Neural cell (in vitro differentiated cells): ENCODE measurements at regions not wholly inside any gene's neighbourhood (a gene's known extent, or its start where the extent isn't known, plus 50 kb on each side); places are given as distances from the start of the nearest gene placed in this dataset.

Source experiments
- H2AFZ ChIP-seq: fragments of 200-600, 300-800 bp; sonication (generic), shearing (Covaris generic); 2 replicates; pipeline ENCODE4 v1.6.0; 2014; ENCODE audit warnings: low read depth, mild to moderate bottlenecking, antibody characterized with exemption, low read length, moderate library complexity
- H3F3A ChIP-seq: fragments of 200-600 bp; shearing (Covaris generic); 2 replicates; pipeline ENCODE4 v1.6.1; 2016; ENCODE audit warnings: mild to moderate bottlenecking, moderate library complexity, mixed read lengths, antibody characterized with exemption, low read length; ENCODE audit not compliant: insufficient read depth, poor library complexity, severe bottlenecking
- H3K27ac ChIP-seq: fragments of 200-600, 300-800 bp; sonication (generic), shearing (Covaris generic); 2 replicates; pipeline ENCODE4 v1.5.1; 2014; ENCODE audit warnings: mild to moderate bottlenecking, low read length, moderate library complexity
- H3K27me3 ChIP-seq: fragments of 300-800, 200-600 bp; sonication (generic), shearing (Covaris generic); 2 replicates; pipeline ENCODE4 v1.6.0; 2014; ENCODE audit warnings: mild to moderate bottlenecking, low read depth, low read length, moderate library complexity; ENCODE audit not compliant: insufficient read depth
- H3K36me3 ChIP-seq: fragments of 300-800, 200-600 bp; sonication (generic), shearing (Covaris generic); 2 replicates; pipeline ENCODE4 v1.5.1; 2014; ENCODE audit warnings: mild to moderate bottlenecking, antibody characterized with exemption, low read length, moderate library complexity; ENCODE audit not compliant: insufficient read depth
- H3K4me2 ChIP-seq: fragments of 300-800, 200-600 bp; sonication (generic), shearing (Covaris generic); 2 replicates; pipeline ENCODE4 v1.6.0; 2014; ENCODE audit warnings: mild to moderate bottlenecking, low read length
- H3K4me3 ChIP-seq: fragments of 300-800, 200-600 bp; sonication (generic), shearing (Covaris generic); 2 replicates; pipeline ENCODE4 v1.5.1; 2014; ENCODE audit warnings: mild to moderate bottlenecking, low read length, moderate library complexity
- H3K79me2 ChIP-seq: fragments of 200-600 bp; shearing (Covaris generic); replicated peaks from 2 replicates; pipeline ENCODE4 v1.6.0; 2014; ENCODE audit warnings: mild to moderate bottlenecking, low read length, moderate library complexity; ENCODE audit not compliant: insufficient read depth
- H3K9ac ChIP-seq: fragments of 300-800, 200-600 bp; sonication (generic), shearing (Covaris generic); 2 replicates; pipeline ENCODE4 v1.6.1; 2016; ENCODE audit warnings: mild to moderate bottlenecking, low read length, mixed read lengths
- H3K9me2 ChIP-seq: fragments of 200-600 bp; shearing (Covaris generic); 2 replicates; pipeline ENCODE4 v1.6.1; 2016; ENCODE audit warnings: mild to moderate bottlenecking, low read length, mixed read lengths; ENCODE audit not compliant: insufficient read depth
- H3K9me3 ChIP-seq: fragments of 200-600, 300-800 bp; sonication (generic), shearing (Covaris generic); 2 replicates; pipeline ENCODE4 v1.6.1; 2016; ENCODE audit warnings: mild to moderate bottlenecking, mixed run types, low read length, moderate library complexity, mixed read lengths
- H4K20me1 ChIP-seq: fragments of 200-600 bp; shearing (Covaris generic); 2 replicates; pipeline ENCODE4 v1.6.1; 2016; ENCODE audit warnings: mild to moderate bottlenecking, mixed run types; ENCODE audit not compliant: insufficient read depth
- CTCF ChIP-seq: fragments of 450-650 bp; IDR thresholded peaks from 2 replicates; pipeline ENCODE4 v1.5.1; 2014; ENCODE audit warnings: antibody characterized with exemption, mild to moderate bottlenecking, moderate library complexity; ENCODE audit not compliant: poor library complexity, severe bottlenecking
- EP300 ChIP-seq: fragments of 450-650 bp; conservative IDR thresholded peaks from 2 replicates; pipeline ENCODE4 v1.6.1; 2014; ENCODE audit warnings: antibody characterized with exemption, mild to moderate bottlenecking, moderate library complexity; ENCODE audit not compliant: poor library complexity, severe bottlenecking
- EZH2 ChIP-seq: fragments of 200-600, 300-800 bp; shearing (Covaris generic), sonication (generic); IDR thresholded peaks from 2 replicates; pipeline ENCODE4 v1.6.1; 2014; ENCODE audit warnings: antibody characterized with exemption, low read length, borderline replicate concordance, mild to moderate bottlenecking; ENCODE audit not compliant: insufficient read depth, poor library complexity, severe bottlenecking
- MXI1 ChIP-seq: fragments of 450-650 bp; conservative IDR thresholded peaks from 2 replicates; pipeline ENCODE4 v1.6.1; 2014; ENCODE audit warnings: antibody characterized with exemption, mild to moderate bottlenecking; ENCODE audit not compliant: poor library complexity, severe bottlenecking
- POLR2AphosphoS5 ChIP-seq: IDR thresholded peaks from 2 replicates; pipeline ENCODE4 v1.6.1; 2012
- RAD21 ChIP-seq: fragments of 450-650 bp; conservative IDR thresholded peaks from 2 replicates; pipeline ENCODE4 v1.6.1; 2014; ENCODE audit warnings: antibody characterized with exemption, mild to moderate bottlenecking, moderate library complexity
- REST ChIP-seq: IDR thresholded peaks from 2 replicates; pipeline ENCODE4 v1.6.1; 2012; ENCODE audit warnings: borderline replicate concordance
- SMC3 ChIP-seq: fragments of 450-650 bp; conservative IDR thresholded peaks from 2 replicates; pipeline ENCODE4 v1.6.1; 2014; ENCODE audit warnings: antibody characterized with exemption, mild to moderate bottlenecking, moderate library complexity; ENCODE audit not compliant: poor library complexity
- TAF1 ChIP-seq: IDR thresholded peaks from 2 replicates; pipeline ENCODE4 v1.6.1; 2012; ENCODE audit warnings: low read depth

DNA sequence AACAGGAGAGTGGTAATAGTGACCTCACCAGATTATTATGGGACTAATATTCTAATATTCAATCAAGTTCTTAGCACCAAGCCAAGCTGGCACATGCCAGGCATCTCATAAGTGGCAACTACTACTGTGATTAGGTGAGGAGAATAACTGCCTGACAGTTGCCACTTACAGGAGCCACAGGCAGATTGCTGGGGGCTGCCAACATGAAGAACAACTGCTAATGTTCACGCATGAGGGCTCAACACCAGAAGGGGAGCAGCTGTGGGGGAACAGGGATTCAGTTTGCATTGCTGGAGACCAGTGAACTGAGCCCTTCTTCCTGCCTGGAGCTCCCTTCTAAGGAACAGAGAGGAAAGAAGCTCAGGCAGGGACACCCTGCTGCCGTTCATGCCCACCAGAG lies 504.5 kb downstream of the FOXO1 start:
- Histone ChIP-seq H3K9ac (no peak overlapping the region), H3K9me3 (no peaks in the 10 kb centered on the region), H3K27me3 (no peaks in the 10 kb centered on the region), H3K9me2 (no peaks in the 10 kb centered on the region), H3K36me3 (no peaks in the 10 kb centered on the region), H2AFZ (no peak overlapping the region), H3K27ac (no peak overlapping the region), H3K4me2 (no peak overlapping the region), H4K20me1 (no peaks in the 10 kb centered on the region), H3K79me2 (no peaks in the 10 kb centered on the region), H3F3A (no peaks in the 10 kb centered on the region), H3K4me3 (no peak overlapping the region)
- TF ChIP-seq EZH2: no peak
- no peak for TF ChIP-seq REST
- TF ChIP-seq EP300: no peak
- no peak for TF ChIP-seq MXI1
- no peak for TF ChIP-seq CTCF
- no peak for TF ChIP-seq RAD21
- TF ChIP-seq TAF1: no peak
- TF ChIP-seq SMC3: no peak
- no peak for TF ChIP-seq POLR2AphosphoS5

DNA sequence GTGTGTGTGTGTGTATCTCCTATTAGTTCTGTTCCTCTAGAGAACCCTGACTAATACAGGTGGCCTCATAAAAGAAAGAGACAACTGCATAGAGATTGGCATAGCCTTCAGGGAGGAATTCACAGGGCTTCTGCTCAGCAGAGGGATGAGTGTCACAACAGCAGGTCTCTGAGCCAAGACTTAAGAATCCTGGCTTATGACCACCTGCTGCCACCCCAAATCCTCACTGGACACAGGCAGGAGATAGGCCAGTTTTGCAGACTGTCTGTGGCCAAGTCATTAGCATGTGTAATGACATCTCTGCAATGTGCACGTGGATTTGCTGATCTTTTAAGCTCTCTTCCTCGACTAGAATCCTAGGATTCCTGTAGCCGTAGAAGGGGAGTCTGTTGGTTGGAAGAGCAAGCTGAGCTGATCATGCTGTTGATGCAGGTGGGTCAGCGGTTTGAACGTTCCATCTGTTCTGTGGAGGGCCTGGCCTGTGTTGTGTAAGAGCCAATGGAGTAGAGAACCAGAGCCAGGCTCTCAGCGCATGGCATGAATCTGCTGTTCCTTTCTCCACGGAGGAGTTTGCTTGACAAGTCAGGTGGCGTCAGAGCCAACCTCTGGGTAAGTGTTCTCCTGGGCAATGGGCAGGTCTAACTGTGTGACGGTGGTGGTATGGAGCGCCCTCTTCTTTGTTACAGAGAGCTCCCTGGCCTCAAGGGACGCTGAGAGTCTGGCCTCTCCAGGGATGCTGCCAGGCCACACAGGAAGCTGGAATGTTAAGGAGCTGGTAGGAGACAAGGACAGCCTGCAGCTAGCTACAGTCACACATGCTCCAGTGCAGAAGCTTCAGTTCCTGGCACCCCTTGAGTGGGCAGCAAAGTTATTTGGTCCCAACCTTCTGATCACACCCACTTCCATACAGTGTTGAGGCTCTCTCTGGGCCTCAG lies 503.1 kb downstream of the FOXO1 start:
- Histone ChIP-seq H3K9me2 (no peaks in the 10 kb centered on the region), H3K36me3 (no peaks in the 10 kb centered on the region), H3K79me2 (no peaks in the 10 kb centered on the region), H3K9me3 (no peaks in the 10 kb centered on the region), H3K27ac (no peak overlapping the region), H3K9ac (no peak overlapping the region), H3K27me3 (no peaks in the 10 kb centered on the region), H4K20me1 (no peaks in the 10 kb centered on the region), H2AFZ (no peak overlapping the region), H3K4me3 (no peak overlapping the region), H3K4me2 (no peak overlapping the region), H3F3A (no peaks in the 10 kb centered on the region)
- TF ChIP-seq RAD21 (no peak), POLR2AphosphoS5 (no peak), EP300 (no peak), MXI1 (no peak), CTCF (no peak), TAF1 (no peak), SMC3 (no peak), REST (no peak), EZH2 (no peak)
